Muscle of leg (tissue), 3 donors: ENCODE measurements at regions not wholly inside any gene's neighbourhood (a gene's known extent, or its start where the extent isn't known, plus 50 kb on each side); places are given as distances from the start of the nearest gene placed in this dataset.

Source experiments
- DNase-seq: peaks from one replicate; pipeline ENCODE4 v3.0.0; 2013
- H3K27ac ChIP-seq: one replicate; pipeline ENCODE4 v1.5.1; 2013; ENCODE audit warnings: mild to moderate bottlenecking, low read length, control low read depth
- H3K27me3 ChIP-seq: one replicate; pipeline ENCODE4 v1.6.1; 2013; ENCODE audit warnings: low read length; ENCODE audit not compliant: control insufficient read depth, insufficient read depth
- H3K36me3 ChIP-seq: one replicate; pipeline ENCODE4 v1.6.1; 2013; ENCODE audit warnings: low read length; ENCODE audit not compliant: control insufficient read depth, insufficient read depth
- H3K4me1 ChIP-seq: one replicate; pipeline ENCODE4 v1.6.1; 2013; ENCODE audit warnings: low read length; ENCODE audit not compliant: control insufficient read depth, insufficient read depth
- H3K4me3 ChIP-seq: one replicate; pipeline ENCODE4 v1.5.1; 2013; ENCODE audit warnings: low read length, control low read depth
- H3K9me3 ChIP-seq: replicated peaks from 2 replicates; pipeline ENCODE4 v1.6.1; 2013; ENCODE audit warnings: low read depth, low read length; ENCODE audit not compliant: control insufficient read depth
- WGBS: methylation state at CpG from one replicate; pipeline ENCODE4 v1.1.5; 2013; ENCODE audit warnings: missing lambda C conversion rate; ENCODE audit not compliant: insufficient coverage; 5-methylcytosine and 5-hydroxymethylcytosine counted together

DNA sequence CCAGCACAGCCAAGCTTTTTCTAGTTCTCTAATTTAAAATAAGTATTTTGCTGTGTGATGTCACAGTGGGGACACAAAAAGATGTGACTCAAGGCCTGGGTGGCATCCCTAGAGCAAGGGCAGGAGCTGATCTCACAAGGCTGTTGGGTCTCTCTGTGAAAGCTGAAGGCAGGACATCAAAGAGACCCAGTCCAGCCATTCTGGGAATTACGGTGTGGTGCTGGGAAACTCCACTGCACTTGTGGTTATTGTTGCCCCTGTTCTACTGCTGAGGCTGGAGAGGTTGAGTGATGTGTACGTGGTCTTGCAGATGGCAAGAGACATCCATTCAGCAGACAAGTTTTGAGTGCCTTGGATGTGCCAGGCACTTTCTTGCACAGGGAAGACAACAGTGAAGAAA, 352.9 kb downstream of the CYRIA start:
- 63% methylated on average over 1 of the region's 2 CpGs for WGBS
- H3K4me3 ChIP-seq: no peak overlapping the region
- H3K9me3 ChIP-seq: no peaks in the 10 kb centered on the region
- no peak for DNase-seq
- H3K27me3 ChIP-seq: no peaks in the 10 kb centered on the region
- no peaks in the 10 kb centered on the region for H3K4me1 ChIP-seq
- H3K36me3 ChIP-seq: no peaks in the 10 kb centered on the region
- no peak overlapping the region for H3K27ac ChIP-seq

DNA sequence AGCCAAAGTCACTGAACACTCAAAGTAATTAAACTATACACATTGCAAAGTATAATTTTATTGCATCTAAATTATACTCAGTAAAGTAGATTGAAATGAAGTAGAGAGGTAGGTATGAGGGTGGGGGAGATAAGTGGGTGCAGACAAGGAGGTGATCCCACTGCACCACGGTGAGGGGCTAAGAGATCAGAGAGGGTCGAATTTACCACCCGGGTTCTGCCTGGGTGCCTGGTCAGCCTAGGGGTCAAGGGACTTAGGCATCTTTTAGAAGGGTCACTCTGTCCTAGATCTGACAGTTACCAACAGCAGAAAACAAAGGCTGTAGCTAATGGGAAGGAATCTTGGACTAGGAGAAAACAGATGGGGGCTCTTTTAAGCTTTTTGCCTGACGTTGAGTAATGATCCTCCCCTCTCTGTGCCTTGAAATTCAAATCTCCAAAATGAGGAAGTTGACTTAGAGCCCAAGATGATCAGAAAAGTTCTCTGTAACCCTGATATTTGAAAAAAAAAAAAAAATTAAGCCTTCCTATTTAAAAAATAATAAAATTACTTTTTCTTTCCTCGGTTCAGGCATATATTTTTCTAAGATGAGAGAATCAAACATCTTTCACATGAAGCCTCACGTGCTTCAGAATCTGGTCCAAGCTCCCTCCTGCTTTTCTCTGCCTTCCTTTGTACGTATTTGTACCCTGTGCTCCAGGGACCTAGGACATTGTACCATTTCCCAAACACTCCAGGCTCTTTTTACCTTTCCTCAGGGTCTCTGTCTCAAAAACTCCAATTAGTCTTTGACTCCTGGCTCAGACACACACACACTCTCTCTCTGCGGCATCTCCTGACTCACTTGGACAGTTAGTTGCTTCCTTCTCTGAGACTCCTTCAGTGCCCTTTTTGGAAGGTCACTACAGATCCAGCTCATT, 353.9 kb downstream of the CYRIA start:
- Histone ChIP-seq H3K36me3 (no peaks in the 10 kb centered on the region), H3K4me3 (no peak overlapping the region), H3K27ac (no peak overlapping the region), H3K9me3 (no peaks in the 10 kb centered on the region), H3K4me1 (no peaks in the 10 kb centered on the region), H3K27me3 (no peaks in the 10 kb centered on the region)
- no peak for DNase-seq
- 48% methylated on average over 7 of the region's 8 CpGs for WGBS

DNA sequence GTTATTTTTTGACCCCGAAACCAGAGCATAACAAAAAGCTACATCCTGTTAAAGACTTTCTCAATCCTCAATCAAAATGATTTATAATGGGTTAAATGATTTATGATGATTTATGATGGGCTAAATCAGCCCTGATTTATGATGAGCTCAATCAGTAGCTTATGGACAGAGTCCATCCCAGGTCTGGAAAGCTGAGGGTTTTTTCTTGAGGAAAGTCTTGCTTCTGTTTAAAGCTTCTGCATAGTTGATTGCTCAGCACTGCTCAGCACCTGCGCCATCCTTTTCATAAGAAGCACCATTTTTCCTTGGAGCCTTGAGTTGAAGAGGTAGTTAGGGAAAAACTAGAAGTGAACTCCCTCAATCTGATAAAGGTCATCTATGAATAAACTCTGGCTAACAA, 356.8 kb downstream of the CYRIA start:
- no CpG with 5 or more reads among the region's 2 CpGs for WGBS
- H3K4me3 ChIP-seq: no peak overlapping the region
- H3K27ac ChIP-seq: no peak overlapping the region
- no peaks in the 10 kb centered on the region for H3K36me3 ChIP-seq
- no peaks in the 10 kb centered on the region for H3K27me3 ChIP-seq
- no peaks in the 10 kb centered on the region for H3K9me3 ChIP-seq
- no peaks in the 10 kb centered on the region for H3K4me1 ChIP-seq
- no peak for DNase-seq

DNA sequence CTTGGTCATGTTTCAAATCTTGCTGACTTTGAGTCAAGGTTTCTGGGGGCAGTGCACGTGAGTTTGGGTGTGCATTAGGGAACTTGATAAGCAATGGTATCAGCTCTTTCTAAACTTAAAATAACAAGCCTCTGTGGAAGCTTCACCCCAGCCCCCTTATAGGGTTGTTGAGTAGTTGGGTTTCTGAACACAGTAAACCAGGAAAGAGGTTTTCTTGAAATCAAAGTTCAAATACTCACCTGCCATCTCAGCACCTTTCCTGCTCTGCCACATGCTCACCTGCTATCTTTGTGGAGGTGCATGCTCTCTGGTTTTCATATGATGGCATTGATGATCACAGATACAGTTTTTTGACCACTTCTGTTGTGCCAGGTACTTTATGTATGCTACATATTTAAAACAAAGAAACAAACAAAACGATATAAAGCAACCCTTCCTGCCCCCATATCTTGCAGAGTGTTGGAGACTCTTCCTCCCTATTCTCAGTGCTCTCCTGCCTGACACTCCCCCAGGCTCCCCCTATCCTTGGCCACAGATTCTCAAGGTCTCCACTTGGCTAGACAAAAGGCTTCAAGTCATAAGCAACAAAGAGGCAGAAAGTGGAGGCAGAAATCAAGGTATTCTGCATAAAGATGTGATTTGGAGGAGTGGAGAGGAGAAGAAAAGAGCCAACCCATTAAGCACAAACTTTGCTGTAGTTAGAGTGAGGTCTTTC, 360.6 kb downstream of the CYRIA start:
- Histone ChIP-seq H3K36me3 (no peaks in the 10 kb centered on the region), H3K4me1 (no peaks in the 10 kb centered on the region), H3K27me3 (peaks cover 5% of the 10 kb centered on the region), H3K9me3 (no peaks in the 10 kb centered on the region), H3K4me3 (no peak overlapping the region), H3K27ac (no peak overlapping the region)
- WGBS: 60% methylated on average over 1 of the region's 2 CpGs
- no peak for DNase-seq

DNA sequence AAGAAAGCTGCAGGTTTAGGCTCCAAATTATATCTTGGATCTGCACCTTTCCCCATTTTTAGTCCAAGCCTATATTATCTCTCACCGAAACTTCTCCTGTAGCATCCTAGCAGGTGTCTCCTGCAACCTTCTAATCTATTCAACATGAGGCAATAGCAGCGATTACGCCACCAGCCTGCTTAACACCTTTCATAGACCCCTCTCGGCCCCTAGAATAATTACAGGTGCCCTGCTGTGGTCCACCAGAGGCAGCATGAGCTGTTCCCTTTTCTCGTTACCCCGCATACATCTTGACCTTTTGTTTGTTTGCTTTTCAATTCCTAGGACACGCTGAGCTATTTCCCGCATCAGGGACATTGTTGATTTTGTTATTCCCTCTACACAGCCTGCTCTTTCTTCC, 361.9 kb downstream of the CYRIA start:
- H3K9me3 ChIP-seq: no peaks in the 10 kb centered on the region
- H3K4me1 ChIP-seq: no peaks in the 10 kb centered on the region
- peaks cover 5% of the 10 kb centered on the region for H3K27me3 ChIP-seq
- DNase-seq: no peak
- no peak overlapping the region for H3K27ac ChIP-seq
- no peak overlapping the region for H3K4me3 ChIP-seq
- H3K36me3 ChIP-seq: no peaks in the 10 kb centered on the region
- 64% methylated on average over 8 of the region's 8 CpGs for WGBS

DNA sequence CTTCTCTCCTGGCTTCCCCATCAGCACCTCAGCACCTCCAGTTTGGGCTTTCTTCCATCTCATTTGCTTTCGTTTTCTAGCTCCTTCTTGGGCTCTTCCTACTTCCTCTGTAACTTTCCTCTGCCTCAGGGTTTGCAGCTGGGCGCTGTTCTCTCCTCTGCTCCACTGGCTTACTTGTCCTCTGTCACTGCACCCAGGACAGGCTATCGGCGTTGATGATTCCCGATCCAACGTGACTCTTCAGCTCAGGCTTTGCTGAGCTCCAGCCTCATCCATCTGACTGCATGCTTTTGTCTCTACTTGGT, 362.4 kb downstream of the CYRIA start:
- no peak for DNase-seq
- Histone ChIP-seq H3K27me3 (peaks cover 5% of the 10 kb centered on the region), H3K36me3 (no peaks in the 10 kb centered on the region), H3K4me3 (no peak overlapping the region), H3K9me3 (no peaks in the 10 kb centered on the region), H3K27ac (no peak overlapping the region), H3K4me1 (no peaks in the 10 kb centered on the region)
- 61% methylated on average over 6 of the region's 6 CpGs for WGBS

DNA sequence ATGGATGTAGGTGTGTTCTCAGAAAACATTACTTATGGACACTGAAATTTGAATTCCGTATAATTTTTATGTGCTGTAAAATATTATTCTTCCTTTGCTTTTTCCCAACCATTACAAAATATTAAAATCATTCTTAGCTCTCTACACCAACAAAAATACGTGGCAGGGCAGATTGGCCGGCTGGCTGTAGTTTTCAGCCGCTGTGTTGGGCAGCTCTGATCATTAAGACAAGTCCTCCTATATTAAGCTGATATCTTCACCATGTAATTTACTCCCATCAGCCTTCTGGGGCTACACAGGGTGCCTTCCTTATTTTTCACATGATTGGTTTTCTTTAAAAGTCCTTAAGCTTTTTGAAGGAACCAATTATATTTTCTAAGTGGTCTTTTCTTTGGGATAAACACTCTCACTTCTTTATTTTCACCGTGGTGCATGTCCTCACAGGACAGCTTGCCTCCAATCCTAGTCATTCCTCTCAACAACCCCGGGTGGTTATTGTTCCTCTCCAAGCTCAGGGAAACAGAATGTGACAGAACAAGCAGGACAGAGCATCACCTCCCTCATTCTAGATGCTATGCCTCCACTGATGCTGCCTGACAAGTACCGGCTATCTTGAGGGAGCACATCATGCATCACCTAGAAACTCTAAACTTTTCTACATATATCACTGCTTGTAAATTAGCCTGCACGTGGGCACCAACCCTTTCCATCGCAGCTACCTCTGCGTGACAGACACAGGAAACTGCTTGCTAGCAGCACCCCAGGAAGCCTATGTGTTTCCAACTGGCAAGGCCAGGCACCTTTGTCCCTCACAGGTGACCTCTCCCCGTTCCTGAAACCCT, 362.3 kb downstream of the MYCN start:
- H3K4me3 ChIP-seq: no peak overlapping the region
- 43% methylated on average over 9 of the region's 11 CpGs for WGBS

DNA sequence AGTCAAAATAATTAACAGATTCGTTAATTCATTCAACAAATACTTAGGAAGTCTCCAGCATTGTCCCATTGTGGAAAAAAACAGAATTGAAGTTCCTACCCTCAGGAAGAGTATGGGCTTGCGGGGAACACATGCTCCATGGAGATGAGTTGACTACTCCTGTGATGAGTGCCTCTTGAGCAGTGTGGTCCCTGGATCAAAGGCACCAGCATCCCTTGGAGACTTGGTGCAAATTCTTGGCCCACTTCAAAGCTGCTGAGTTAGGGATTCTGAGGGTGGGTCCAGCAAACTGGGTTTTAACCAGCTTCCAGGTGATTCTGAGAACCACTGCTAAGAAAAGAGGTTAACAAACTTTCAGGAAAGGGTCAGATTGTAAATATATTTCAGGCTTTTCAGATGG, 361.6 kb downstream of the MYCN start:
- Histone ChIP-seq H3K36me3 (no peaks in the 10 kb centered on the region), H3K4me1 (no peaks in the 10 kb centered on the region), H3K4me3 (no peak overlapping the region), H3K27ac (no peak overlapping the region), H3K27me3 (peaks cover 5% of the 10 kb centered on the region), H3K9me3 (no peaks in the 10 kb centered on the region)
- no peak for DNase-seq
- WGBS: 100% methylated on average over 1 of the region's 2 CpGs

More for the DNA sequence above, 362.3 kb downstream of the MYCN start:
- DNase-seq: no peak
- no peaks in the 10 kb centered on the region for H3K36me3 ChIP-seq
- no peaks in the 10 kb centered on the region for H3K9me3 ChIP-seq
- no peaks in the 10 kb centered on the region for H3K4me1 ChIP-seq
- peaks cover 5% of the 10 kb centered on the region for H3K27me3 ChIP-seq
- H3K27ac ChIP-seq: no peak overlapping the region

DNA sequence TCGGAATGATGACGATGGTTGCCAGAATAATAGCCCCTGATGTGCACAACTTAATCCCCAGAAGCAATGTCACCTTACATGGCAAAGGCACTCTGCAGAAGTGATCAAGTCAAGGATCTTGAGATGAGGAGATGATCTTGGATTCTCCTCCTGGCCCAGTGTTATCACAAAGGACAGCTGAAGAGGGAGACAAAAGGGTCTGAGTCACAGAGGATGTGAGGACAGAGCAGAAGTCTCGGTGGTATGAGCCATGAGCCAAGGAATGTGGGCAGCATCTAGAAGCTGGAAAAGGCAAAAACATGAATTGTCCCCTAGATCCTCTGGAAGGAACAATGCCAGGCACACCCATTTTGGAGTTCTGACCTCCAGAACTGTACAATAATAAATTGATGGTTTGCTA, 358.5 kb downstream of the MYCN start:
- no peak overlapping the region for H3K27ac ChIP-seq
- peaks cover 5% of the 10 kb centered on the region for H3K27me3 ChIP-seq
- H3K4me1 ChIP-seq: no peaks in the 10 kb centered on the region
- DNase-seq: no peak
- H3K4me3 ChIP-seq: no peak overlapping the region
- no peaks in the 10 kb centered on the region for H3K36me3 ChIP-seq
- WGBS: 100% methylated on average over 1 of the region's 3 CpGs
- no peaks in the 10 kb centered on the region for H3K9me3 ChIP-seq
